Vagina (tissue), 2 donors: ENCODE measurements at regions not wholly inside any gene's neighbourhood (a gene's known extent, or its start where the extent isn't known, plus 50 kb on each side); places are given as distances from the start of the nearest gene placed in this dataset.
"Not testable (repeated sequence)": the region's sequence is repeated elsewhere in the genome, so short reads cannot be mapped to it uniquely, and the experiment has no call there.

Experiments
- DNase-seq, 2 donors: peaks; one replicate each; pipeline ENCODE4 v3.0.0-alpha.2; 2017; ENCODE audit errors: extremely low spot score in 2 of 2
- H3K27ac ChIP-seq: fragments of 200-600 bp; sonication (generic); one replicate; pipeline ENCODE4 v1.5.1; 2019
- H3K27me3 ChIP-seq: fragments of 200-600 bp; sonication (generic); one replicate; pipeline ENCODE4 v1.5.1; 2019
- H3K36me3 ChIP-seq, 2 donors: fragments of 200-600 bp; sonication (generic); one replicate each; pipeline ENCODE4 v1.5.1; 2017 to 2019
- H3K4me1 ChIP-seq: fragments of 200-600 bp; sonication (generic); one replicate; pipeline ENCODE4 v1.5.1; 2019
- H3K4me3 ChIP-seq, 2 donors: fragments of 200-600 bp; sonication (generic); 1 replicate in 1 of 2; 2 replicates in 1 of 2; pipeline ENCODE4 v1.5.1; 2016 to 2019
- H3K9me3 ChIP-seq: fragments of 200-600 bp; sonication (generic); one replicate; pipeline ENCODE4 v1.5.1; 2019
- CTCF ChIP-seq, 3 experiments: fragments of 450-650 bp in 2 of 3; fragments of 200-600 bp in 1 of 3; sonication (generic) in 1 of 3; IDR thresholded peaks; one replicate each; pipeline ENCODE4 v1.5.1; 2017 to 2019; ENCODE audit warnings: antibody characterized with exemption in 3 of 3, mild to moderate bottlenecking in 2 of 3, moderate library complexity in 2 of 3
- POLR2A ChIP-seq, 2 donors: fragments of 450-650 bp; IDR thresholded peaks; one replicate each; pipeline ENCODE4 v1.6.1; 2017; ENCODE audit warnings: antibody characterized with exemption in 2 of 2, mild to moderate bottlenecking in 2 of 2, moderate library complexity in 2 of 2
- POLR2AphosphoS5 ChIP-seq, 2 donors: sonication (generic); formaldehyde crosslinking; IDR thresholded peaks; one replicate each; pipeline ENCODE4 v1.9.0; 2017; ENCODE audit warnings: antibody characterized with exemption in 2 of 2, mild to moderate bottlenecking in 2 of 2, low read depth in 1 of 2; ENCODE audit not compliant: insufficient read depth in 1 of 2
- intact Hi-C: fragments of 100-400 bp; cut with DNase I; formaldehyde crosslinking; loops from one replicate; pipeline ENCODE4 v1.15.1; 2023

- TF ChIP-seq POLR2AphosphoS5 (IDR thresholded peaks at IDR 0.05; ENCODE audit: insufficient read depth in 1 of 2, low read depth in 1 of 2): no peak
- TF ChIP-seq POLR2A (IDR thresholded peaks at IDR 0.05): no peak
- no peak for TF ChIP-seq CTCF (IDR thresholded peaks at IDR 0.05)
- no peak for DNase-seq
- intact Hi-C loops: no loop called here
These were observed 606.8 kb upstream of the TBL1XR1 start for GRCh38 chr3:177804032-177804431.

GRCh38 chr3:177804646-177805045 is 607.4 kb upstream of the TBL1XR1 start:
- no peak for DNase-seq
- Histone ChIP-seq H3K4me3 (no peak overlapping the region), H3K27me3 (no peaks in the 10 kb centered on the region), H3K27ac (no peak overlapping the region), H3K4me1 (no peaks in the 10 kb centered on the region), H3K9me3 (no peaks in the 10 kb centered on the region), H3K36me3 (no peaks in the 10 kb centered on the region)
- TF ChIP-seq CTCF (IDR thresholded peaks at IDR 0.05): no peak
- TF ChIP-seq POLR2AphosphoS5 (IDR thresholded peaks at IDR 0.05; ENCODE audit: insufficient read depth in 1 of 2, low read depth in 1 of 2): no peak
- intact Hi-C loops: no loop called here

More at GRCh38 chr3:177804032-177804431, 606.8 kb upstream of the TBL1XR1 start:
- H3K4me3 ChIP-seq: no peak overlapping the region
- no peaks in the 10 kb centered on the region for H3K27me3 ChIP-seq
- H3K9me3 ChIP-seq: no peaks in the 10 kb centered on the region
- no peaks in the 10 kb centered on the region for H3K4me1 ChIP-seq
- H3K36me3 ChIP-seq: no peaks in the 10 kb centered on the region
- no peak overlapping the region for H3K27ac ChIP-seq

GRCh38 chr3:177807150-177807875 is 610.0 kb upstream of the TBL1XR1 start:
- no peak for DNase-seq
- Histone ChIP-seq H3K9me3 (no peaks in the 10 kb centered on the region), H3K36me3 (no peaks in the 10 kb centered on the region), H3K4me3 (no peak overlapping the region), H3K27ac (peak overlapping the region; percentile 5), H3K4me1 (peaks cover 22% of the 10 kb centered on the region), H3K27me3 (no peaks in the 10 kb centered on the region)
- intact Hi-C loops: no loop called here
- TF ChIP-seq POLR2AphosphoS5 (IDR thresholded peaks at IDR 0.05; ENCODE audit: insufficient read depth in 1 of 2, low read depth in 1 of 2) (peak in 1 of 2 donors; percentile 82), POLR2A (IDR thresholded peaks at IDR 0.05) (no peak)

- H3K27me3 ChIP-seq, DNase-seq, intact Hi-C loops, H3K4me3 ChIP-seq, H3K9me3 ChIP-seq, H3K36me3 ChIP-seq: not testable (repeated sequence)
- Histone ChIP-seq H3K27ac (peak overlapping the region; percentile 15), H3K4me1 (peaks cover 26% of the 10 kb centered on the region)
These were observed 611.7 kb upstream of the TBL1XR1 start for GRCh38 chr3:177808928-177809478.

- Histone ChIP-seq H3K9me3 (no peaks in the 10 kb centered on the region), H3K4me3 (no peak overlapping the region), H3K4me1 (peaks cover 26% of the 10 kb centered on the region), H3K27me3 (no peaks in the 10 kb centered on the region), H3K36me3 (no peaks in the 10 kb centered on the region), H3K27ac (peak overlapping the region; percentile 15)
- intact Hi-C loops: no loop called here
- TF ChIP-seq CTCF (IDR thresholded peaks at IDR 0.05): no peak
- TF ChIP-seq POLR2AphosphoS5 (IDR thresholded peaks at IDR 0.05; ENCODE audit: insufficient read depth in 1 of 2, low read depth in 1 of 2): peak; percentile 33 to 94
- no peak for TF ChIP-seq POLR2A (IDR thresholded peaks at IDR 0.05)
- DNase-seq: no peak
These were observed 612.9 kb upstream of the TBL1XR1 start for GRCh38 chr3:177810162-177810623.

- H3K27me3 ChIP-seq: no peaks in the 10 kb centered on the region
- no peaks in the 10 kb centered on the region for H3K36me3 ChIP-seq
- H3K9me3 ChIP-seq: no peaks in the 10 kb centered on the region
- intact Hi-C loops: no loop called here
- H3K27ac ChIP-seq: peak overlapping the region; percentile 15
- no peak for TF ChIP-seq CTCF (IDR thresholded peaks at IDR 0.05)
- TF ChIP-seq POLR2A (IDR thresholded peaks at IDR 0.05): no peak
- TF ChIP-seq POLR2AphosphoS5 (IDR thresholded peaks at IDR 0.05; ENCODE audit: insufficient read depth in 1 of 2, low read depth in 1 of 2): no peak
- peaks cover 26% of the 10 kb centered on the region for H3K4me1 ChIP-seq
- no peak overlapping the region for H3K4me3 ChIP-seq
- no peak for DNase-seq
These were observed 613.8 kb upstream of the TBL1XR1 start for GRCh38 chr3:177811112-177811511.
